Natural killer cell (primary cell): ENCODE measurements at regions not wholly inside any gene's neighbourhood (a gene's known extent, or its start where the extent isn't known, plus 50 kb on each side); places are given as distances from the start of the nearest gene placed in this dataset.

Source experiments
- ATAC-seq, 3 donors: fragments of 150-1000 bp in 2 of 3; fragments of 200-7000 bp in 1 of 3; cut with Tn5 transposase; 1 replicate in 1 of 3; 2 replicates in 2 of 3; pipeline ENCODE4 v1.10.0; 2021; ENCODE audit warnings: mild to moderate bottlenecking in 2 of 3, moderate library complexity in 2 of 3
- DNase-seq, 2 donors: peaks; one replicate each; pipeline versions ENCODE4 v3.0.0 to v3.0.0-alpha.2; 2013 to 2021; ENCODE audit warnings: mixed read lengths in 1 of 2
- H3K27ac ChIP-seq: one replicate; pipeline ENCODE4 v1.5.1; 2013; ENCODE audit warnings: mild to moderate bottlenecking, low read length
- H3K27me3 ChIP-seq: one replicate; pipeline ENCODE4 v1.6.1; 2013; ENCODE audit warnings: low read length; ENCODE audit not compliant: control insufficient read depth, insufficient read depth
- H3K36me3 ChIP-seq: one replicate; pipeline ENCODE4 v1.6.1; 2013; ENCODE audit warnings: low read length; ENCODE audit not compliant: control insufficient read depth, insufficient read depth
- H3K4me1 ChIP-seq: one replicate; pipeline ENCODE4 v1.6.1; 2013; ENCODE audit warnings: low read length; ENCODE audit not compliant: control insufficient read depth, insufficient read depth
- H3K4me3 ChIP-seq: one replicate; pipeline ENCODE4 v1.5.1; 2013; ENCODE audit warnings: low read length
- H3K9me3 ChIP-seq: one replicate; pipeline ENCODE4 v1.6.1; 2013; ENCODE audit warnings: low read length; ENCODE audit not compliant: control insufficient read depth, insufficient read depth
- H3K27ac Mint-ChIP-seq, 2 donors: one replicate each; pipeline ENCODE4 v1.8.0; 2022; ENCODE audit warnings: mild to moderate bottlenecking in 2 of 2, mixed read lengths in 2 of 2, moderate library complexity in 1 of 2
- H3K27me3 Mint-ChIP-seq, 2 donors: one replicate each; pipeline ENCODE4 v1.8.0; 2022; ENCODE audit warnings: low read depth in 2 of 2, mixed read lengths in 2 of 2
- H3K36me3 Mint-ChIP-seq: one replicate; pipeline ENCODE4 v1.8.0; 2022; ENCODE audit warnings: mixed read lengths
- H3K4me1 Mint-ChIP-seq, 2 donors: one replicate each; pipeline ENCODE4 v1.8.0; 2022; ENCODE audit warnings: mixed read lengths in 2 of 2
- H3K4me3 Mint-ChIP-seq: one replicate; pipeline ENCODE4 v1.8.0; 2022; ENCODE audit warnings: mild to moderate bottlenecking, moderate library complexity, mixed read lengths
- H3K9me3 Mint-ChIP-seq, 2 donors: one replicate each; pipeline ENCODE4 v1.8.0; 2022; ENCODE audit warnings: mixed read lengths in 2 of 2
- WGBS: methylation state at CpG from one replicate; pipeline ENCODE4 v1.1.7; 2013; ENCODE audit warnings: missing lambda C conversion rate; ENCODE audit not compliant: insufficient coverage; 5-methylcytosine and 5-hydroxymethylcytosine counted together
- intact Hi-C: fragments of 100-400 bp; cut with micrococcal nuclease; formaldehyde crosslinking; loops from one replicate; pipeline ENCODE4 v1.14.2; 2022
- TF ChIP-seq, protein P1 (sequence below): fragments of 200-600 bp; IDR thresholded peaks from one replicate; pipeline ENCODE4 v1.8.0; 2022; ENCODE audit warnings: antibody characterized with exemption

DNA sequence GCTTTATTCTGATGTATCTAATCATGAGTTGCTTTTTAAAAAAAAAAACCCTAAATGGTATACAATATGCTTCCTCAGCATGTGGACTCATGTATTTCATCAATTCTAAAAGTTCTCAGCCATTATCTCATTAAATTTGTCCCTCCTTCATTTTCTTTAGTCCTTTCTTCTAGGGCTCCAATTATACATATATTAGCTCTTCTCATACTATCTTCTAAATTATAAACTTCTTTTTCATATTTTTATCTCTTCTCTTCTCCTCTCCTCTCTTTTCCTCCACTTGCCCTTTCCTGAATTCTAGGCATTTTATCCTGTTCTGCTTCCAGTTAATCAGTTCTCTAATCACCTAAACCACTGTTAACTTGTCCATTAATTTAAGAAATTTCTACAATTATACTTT lies 55.0 kb upstream of the IL33 start:
- Mint-ChIP-seq H3K9me3 (peaks cover 11 to 12% of the 10 kb centered on the region in 2 donors), H3K4me3 (no peak overlapping the region), H3K4me1 (no peaks in the 10 kb centered on the region), H3K36me3 (no peaks in the 10 kb centered on the region), H3K27me3 (peaks cover 6 to 10% of the 10 kb centered on the region in 2 donors), H3K27ac (no peak overlapping the region)
- H3K9me3 ChIP-seq, result no peaks in the 10 kb centered on the region
- H3K4me1 ChIP-seq, result no peaks in the 10 kb centered on the region
- ATAC-seq (no peak), DNase-seq (no peak)
- H3K4me3 ChIP-seq, result no peak overlapping the region
- H3K27me3 ChIP-seq, result no peaks in the 10 kb centered on the region
- intact Hi-C loops, result no loop called here
- H3K36me3 ChIP-seq, result no peaks in the 10 kb centered on the region
- no peak overlapping the region for H3K27ac ChIP-seq
- TF ChIP-seq, protein P1, sequence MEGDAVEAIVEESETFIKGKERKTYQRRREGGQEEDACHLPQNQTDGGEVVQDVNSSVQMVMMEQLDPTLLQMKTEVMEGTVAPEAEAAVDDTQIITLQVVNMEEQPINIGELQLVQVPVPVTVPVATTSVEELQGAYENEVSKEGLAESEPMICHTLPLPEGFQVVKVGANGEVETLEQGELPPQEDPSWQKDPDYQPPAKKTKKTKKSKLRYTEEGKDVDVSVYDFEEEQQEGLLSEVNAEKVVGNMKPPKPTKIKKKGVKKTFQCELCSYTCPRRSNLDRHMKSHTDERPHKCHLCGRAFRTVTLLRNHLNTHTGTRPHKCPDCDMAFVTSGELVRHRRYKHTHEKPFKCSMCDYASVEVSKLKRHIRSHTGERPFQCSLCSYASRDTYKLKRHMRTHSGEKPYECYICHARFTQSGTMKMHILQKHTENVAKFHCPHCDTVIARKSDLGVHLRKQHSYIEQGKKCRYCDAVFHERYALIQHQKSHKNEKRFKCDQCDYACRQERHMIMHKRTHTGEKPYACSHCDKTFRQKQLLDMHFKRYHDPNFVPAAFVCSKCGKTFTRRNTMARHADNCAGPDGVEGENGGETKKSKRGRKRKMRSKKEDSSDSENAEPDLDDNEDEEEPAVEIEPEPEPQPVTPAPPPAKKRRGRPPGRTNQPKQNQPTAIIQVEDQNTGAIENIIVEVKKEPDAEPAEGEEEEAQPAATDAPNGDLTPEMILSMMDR, result no peak

DNA sequence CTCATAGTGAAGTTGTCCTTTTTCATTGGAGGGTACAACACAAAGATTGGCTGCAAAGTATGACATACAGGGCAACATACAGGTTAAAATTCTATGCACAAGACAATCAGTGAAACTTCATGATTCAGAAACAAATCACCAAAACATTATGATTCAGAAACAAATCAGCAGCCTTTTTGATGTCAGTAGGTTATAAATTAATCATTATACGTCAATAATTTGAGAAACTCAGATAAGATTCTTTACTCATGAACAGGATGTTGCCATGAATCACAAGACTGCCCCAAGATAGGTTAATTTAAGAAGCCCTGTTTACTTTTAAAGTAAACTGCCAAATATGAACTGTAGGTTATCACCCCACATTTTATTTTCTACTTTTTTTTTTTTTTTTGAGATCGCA lies 62.2 kb upstream of the IL33 start:
- Mint-ChIP-seq H3K27me3 (peaks cover 27 to 50% of the 10 kb centered on the region in 2 donors), H3K4me1 (no peaks in the 10 kb centered on the region), H3K27ac (no peak overlapping the region), H3K36me3 (no peaks in the 10 kb centered on the region), H3K4me3 (no peak overlapping the region), H3K9me3 (peaks cover 0 to 2% of the 10 kb centered on the region in 2 donors)
- ATAC-seq, result no peak
- TF ChIP-seq, protein P1, result no peak
- 100% methylated on average over 1 of the region's 2 CpGs for WGBS
- intact Hi-C loops, result no loop called here
- Histone ChIP-seq H3K4me3 (no peak overlapping the region), H3K36me3 (no peaks in the 10 kb centered on the region), H3K4me1 (no peaks in the 10 kb centered on the region), H3K27me3 (no peaks in the 10 kb centered on the region), H3K27ac (no peak overlapping the region), H3K9me3 (no peaks in the 10 kb centered on the region)
- no peak for DNase-seq

DNA sequence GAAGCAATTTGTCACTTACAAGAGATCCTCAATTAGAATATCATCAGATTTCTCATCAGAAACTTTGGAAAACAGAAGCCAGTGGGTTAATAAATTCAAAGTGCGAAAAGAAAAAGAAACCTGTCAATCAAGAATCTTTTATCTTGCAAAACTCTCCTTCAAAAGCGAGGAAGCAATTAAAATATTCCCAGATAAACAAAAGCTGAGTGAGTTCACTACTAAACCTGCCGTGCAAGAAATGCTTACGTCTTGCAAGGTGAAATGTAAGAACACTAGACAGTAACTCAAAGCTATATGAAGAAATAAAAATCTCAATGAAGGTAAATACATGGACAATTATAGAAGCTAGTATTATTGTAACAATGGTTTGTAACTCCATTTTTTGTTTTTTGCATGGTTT lies 62.8 kb upstream of the IL33 start:
- intact Hi-C loops, result no loop called here
- WGBS, result 89% methylated on average over 4 of the region's 4 CpGs
- H3K27me3 ChIP-seq, result no peaks in the 10 kb centered on the region

DNA sequence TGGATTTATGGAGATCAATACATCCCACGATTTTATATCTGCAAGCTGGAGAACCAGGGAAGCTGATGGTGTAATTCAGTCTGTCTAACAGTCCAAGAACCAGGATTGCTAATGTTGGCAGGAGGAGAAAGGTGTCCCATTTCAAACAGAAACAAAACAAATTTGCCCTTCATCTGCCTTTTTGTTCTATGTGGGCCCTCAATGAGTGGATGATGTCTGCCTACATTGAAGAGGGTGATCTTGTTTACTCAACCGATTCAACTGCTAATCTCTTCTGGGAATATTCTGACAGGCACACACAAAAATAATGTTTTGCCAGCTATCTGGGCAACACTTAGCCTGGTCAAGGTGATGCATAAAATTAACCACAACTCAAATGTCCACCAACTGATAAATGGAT lies 65.1 kb upstream of the IL33 start:
- no peaks in the 10 kb centered on the region for H3K4me1 ChIP-seq
- H3K9me3 ChIP-seq, result no peaks in the 10 kb centered on the region
- H3K36me3 ChIP-seq, result no peaks in the 10 kb centered on the region
- no peak for DNase-seq
- no peak overlapping the region for H3K27ac ChIP-seq
- Mint-ChIP-seq H3K4me3 (no peak overlapping the region), H3K9me3 (peaks cover 0 to 2% of the 10 kb centered on the region in 2 donors), H3K4me1 (no peaks in the 10 kb centered on the region), H3K27ac (no peak overlapping the region), H3K36me3 (no peaks in the 10 kb centered on the region), H3K27me3 (peaks cover 24 to 41% of the 10 kb centered on the region in 2 donors)
- no peaks in the 10 kb centered on the region for H3K27me3 ChIP-seq
- 82% methylated on average over 1 of the region's 2 CpGs for WGBS
- no peak overlapping the region for H3K4me3 ChIP-seq
- TF ChIP-seq, protein P1, result no peak
- intact Hi-C loops, result no loop called here
- no peak for ATAC-seq

More for the DNA sequence above, 62.8 kb upstream of the IL33 start:
- ATAC-seq (no peak), DNase-seq (no peak)
- no peaks in the 10 kb centered on the region for H3K4me1 ChIP-seq
- no peaks in the 10 kb centered on the region for H3K36me3 ChIP-seq
- H3K9me3 Mint-ChIP-seq, result peaks cover 0 to 2% of the 10 kb centered on the region in 2 donors
- H3K27ac ChIP-seq, result no peak overlapping the region
- H3K9me3 ChIP-seq, result no peaks in the 10 kb centered on the region
- H3K4me3 Mint-ChIP-seq, result no peak overlapping the region
- no peak overlapping the region for H3K27ac Mint-ChIP-seq
- H3K4me1 Mint-ChIP-seq, result no peaks in the 10 kb centered on the region
- peaks cover 27 to 50% of the 10 kb centered on the region in 2 donors for H3K27me3 Mint-ChIP-seq
- no peak overlapping the region for H3K4me3 ChIP-seq
- no peaks in the 10 kb centered on the region for H3K36me3 Mint-ChIP-seq
- TF ChIP-seq, protein P1, result no peak
